OCI-LY7 (cell line): ENCODE measurements at regions not wholly inside any gene's neighbourhood (a gene's known extent, or its start where the extent isn't known, plus 50 kb on each side); places are given as distances from the start of the nearest gene placed in this dataset.

ENCODE experiments used
- BruUV-seq: library from RNA; stranded (reverse); fragments of 400-500 nt; replicated peaks from 2 replicates; lab custom pipeline; 2021; lab: Mats Ljungman, UMichigan
- CTCF ChIA-PET: fragments of 300-600 bp; sonication (Branson Sonifier 250); formaldehyde crosslinking; loops from one replicate; lab custom pipeline; 2022; ENCODE audit warnings: antibody characterized with exemption; ENCODE audit not compliant: unreplicated experiment; lab: Charles Lee
- POLR2A ChIA-PET: fragments of 300-600 bp; sonication (Branson Sonifier 250); formaldehyde crosslinking; loops from one replicate; lab custom pipeline; 2022; ENCODE audit warnings: antibody characterized with exemption; lab: Charles Lee
- DNase-seq: peaks from one replicate; pipeline ENCODE4 v3.0.0-alpha.2; 2015; ENCODE audit warnings: low spot score
- H2AFZ ChIP-seq: fragments of 200-600 bp; sonication (generic), shearing (Covaris generic); 2 replicates; pipeline ENCODE4 v1.6.1; 2014; ENCODE audit warnings: mild to moderate bottlenecking, antibody characterized with exemption, low read length, moderate library complexity
- H3K27ac ChIP-seq: fragments of 200-600 bp; sonication (generic); 2 replicates; pipeline ENCODE4 v1.5.1; 2014; ENCODE audit warnings: mixed run types, low read depth, mild to moderate bottlenecking, moderate library complexity, low read length, inconsistent platforms; ENCODE audit not compliant: poor library complexity, severe bottlenecking
- H3K36me3 ChIP-seq: fragments of 200-600 bp; sonication (generic); 2 replicates; pipeline ENCODE4 v1.6.1; 2014; ENCODE audit warnings: mild to moderate bottlenecking, antibody characterized with exemption, low read length, moderate library complexity, mixed read lengths; ENCODE audit not compliant: insufficient read depth
- H3K4me1 ChIP-seq: fragments of 200-600 bp; sonication (generic); 2 replicates; pipeline ENCODE4 v1.5.1; 2014; ENCODE audit warnings: mild to moderate bottlenecking, low read length; ENCODE audit not compliant: insufficient read depth, poor library complexity, severe bottlenecking
- H3K4me2 ChIP-seq: fragments of 200-600 bp; sonication (generic); 2 replicates; pipeline ENCODE4 v1.6.1; 2014; ENCODE audit warnings: mild to moderate bottlenecking, low read length
- H3K4me3 ChIP-seq: fragments of 200-600 bp; sonication (generic); 2 replicates; pipeline ENCODE4 v1.5.1; 2014; ENCODE audit warnings: mild to moderate bottlenecking, low read depth, low read length; ENCODE audit not compliant: poor library complexity, severe bottlenecking
- H3K79me2 ChIP-seq: fragments of 200-600 bp; sonication (generic); 2 replicates; pipeline ENCODE4 v1.6.1; 2016; ENCODE audit warnings: low read depth, mild to moderate bottlenecking, low read length, moderate library complexity, mixed read lengths; ENCODE audit not compliant: insufficient read depth
- H3K9me2 ChIP-seq: fragments of 200-600 bp; sonication (generic); 2 replicates; pipeline ENCODE4 v1.6.1; 2016; ENCODE audit warnings: mild to moderate bottlenecking, low read length, mixed read lengths; ENCODE audit not compliant: insufficient read depth
- H3K9me3 ChIP-seq: fragments of 200-600 bp; sonication (generic); 2 replicates; pipeline ENCODE4 v1.6.1; 2014; ENCODE audit warnings: mild to moderate bottlenecking, mixed run types, low read length, mixed read lengths
- H4K20me1 ChIP-seq: fragments of 200-600 bp; sonication (generic); 2 replicates; pipeline ENCODE4 v1.6.1; 2014; ENCODE audit warnings: mild to moderate bottlenecking, antibody characterized with exemption, low read length, moderate library complexity, mixed read lengths; ENCODE audit not compliant: insufficient read depth
- CTCF ChIP-seq: fragments of 200-600 bp; sonication (generic); conservative IDR thresholded peaks from 2 replicates; pipeline ENCODE4 v1.5.1; 2014; ENCODE audit warnings: mild to moderate bottlenecking, antibody characterized with exemption, low read length, moderate library complexity, mixed read lengths
- EZH2phosphoT487 ChIP-seq: fragments of 200-600 bp; sonication (generic); IDR thresholded peaks from 2 replicates; pipeline ENCODE4 v1.6.1; 2018; ENCODE audit warnings: low read depth, borderline replicate concordance, mild to moderate bottlenecking, mixed run types, antibody characterized with exemption, low read length, moderate library complexity, mixed read lengths
- intact Hi-C: fragments of 100-400 bp; cut with micrococcal nuclease; formaldehyde crosslinking; loops from one replicate; pipeline ENCODE4 v1.10.0; 2022; ENCODE audit not compliant: unreplicated experiment

GRCh38 chr13:72261732-72262131, 394.7 kb upstream of the DACH1 start:
- Histone ChIP-seq H4K20me1 (no peaks in the 10 kb centered on the region), H3K36me3 (no peaks in the 10 kb centered on the region), H3K4me2 (no peak overlapping the region), H3K27ac (no peak overlapping the region), H3K4me1 (no peaks in the 10 kb centered on the region), H3K9me3 (no peaks in the 10 kb centered on the region), H3K9me2 (no peaks in the 10 kb centered on the region), H3K79me2 (no peaks in the 10 kb centered on the region), H3K4me3 (no peak overlapping the region), H2AFZ (no peak overlapping the region)
- TF ChIP-seq EZH2phosphoT487, result no peak
- no peak for TF ChIP-seq CTCF
- BruUV-seq, result no TSS peak
- no peak for DNase-seq
- intact Hi-C loops, result no loop called here
- POLR2A ChIA-PET, result no interaction called here
- CTCF ChIA-PET, result no interaction called here

GRCh38 chr13:72259528-72259927, 392.5 kb upstream of the DACH1 start:
- no peaks in the 10 kb centered on the region for H3K36me3 ChIP-seq
- H4K20me1 ChIP-seq, result no peaks in the 10 kb centered on the region
- ChIA-PET CTCF (no interaction called here), POLR2A (no interaction called here)
- no peak overlapping the region for H2AFZ ChIP-seq
- no TSS peak for BruUV-seq
- H3K79me2 ChIP-seq, result no peaks in the 10 kb centered on the region
- H3K9me2 ChIP-seq, result no peaks in the 10 kb centered on the region
- TF ChIP-seq EZH2phosphoT487 (no peak), CTCF (no peak)
- H3K9me3 ChIP-seq, result no peaks in the 10 kb centered on the region
- DNase-seq, result no peak
- no peak overlapping the region for H3K4me2 ChIP-seq
- no peaks in the 10 kb centered on the region for H3K4me1 ChIP-seq
- intact Hi-C loops, result no loop called here
- no peak overlapping the region for H3K4me3 ChIP-seq
- H3K27ac ChIP-seq, result no peak overlapping the region

- H3K9me3 ChIP-seq, result no peaks in the 10 kb centered on the region
- H4K20me1 ChIP-seq, result no peaks in the 10 kb centered on the region
- TF ChIP-seq CTCF (no peak), EZH2phosphoT487 (no peak)
- H3K36me3 ChIP-seq, result no peaks in the 10 kb centered on the region
- no peak overlapping the region for H3K4me3 ChIP-seq
- H3K79me2 ChIP-seq, result no peaks in the 10 kb centered on the region
- H3K4me1 ChIP-seq, result no peaks in the 10 kb centered on the region
- ChIA-PET POLR2A (no interaction called here), CTCF (no interaction called here)
- no peak overlapping the region for H2AFZ ChIP-seq
- no TSS peak for BruUV-seq
- no peaks in the 10 kb centered on the region for H3K9me2 ChIP-seq
- no peak for DNase-seq
- intact Hi-C loops, result no loop called here
- no peak overlapping the region for H3K4me2 ChIP-seq
- no peak overlapping the region for H3K27ac ChIP-seq
Observed at GRCh38 chr13:72258340-72258981, 391.5 kb upstream of the DACH1 start.
